GM23338 (cell line): ENCODE measurements at regions not wholly inside any gene's neighbourhood (a gene's known extent, or its start where the extent isn't known, plus 50 kb on each side); places are given as distances from the start of the nearest gene placed in this dataset.
"Not testable (repeated sequence)": the region's sequence is repeated elsewhere in the genome, so short reads cannot be mapped to it uniquely, and the experiment has no call there.

ENCODE experiments used
- CREB1 ChIP-seq: fragments of 250-450 bp; sonication (Bioruptor Pico); IDR thresholded peaks from 2 replicates; pipeline ENCODE4 v1.5.0; 2020; ENCODE audit warnings: low read depth, mild to moderate bottlenecking, moderate library complexity
- EZH2phosphoT487 ChIP-seq: fragments of 200-600 bp; sonication (generic); IDR thresholded peaks from one replicate; pipeline ENCODE4 v1.8.1; 2018; ENCODE audit warnings: antibody characterized with exemption; ENCODE audit not compliant: unreplicated experiment
- POLR2AphosphoS5 ChIP-seq: IDR thresholded peaks from 2 replicates; pipeline ENCODE4 v1.6.1; 2016; ENCODE audit warnings: antibody characterized with exemption, low read depth
- TF ChIP-seq, protein P1 (sequence below), 2 experiments: fragments of 200-600 bp in 1 of 2; sonication (generic) in 1 of 2; conservative IDR thresholded peaks; 2 replicates each; pipeline versions ENCODE4 v1.5.1 to v1.6.1; 2016 to 2017; ENCODE audit warnings: antibody characterized with exemption in 2 of 2, low read depth in 2 of 2, mild to moderate bottlenecking in 2 of 2, moderate library complexity in 1 of 2

DNA sequence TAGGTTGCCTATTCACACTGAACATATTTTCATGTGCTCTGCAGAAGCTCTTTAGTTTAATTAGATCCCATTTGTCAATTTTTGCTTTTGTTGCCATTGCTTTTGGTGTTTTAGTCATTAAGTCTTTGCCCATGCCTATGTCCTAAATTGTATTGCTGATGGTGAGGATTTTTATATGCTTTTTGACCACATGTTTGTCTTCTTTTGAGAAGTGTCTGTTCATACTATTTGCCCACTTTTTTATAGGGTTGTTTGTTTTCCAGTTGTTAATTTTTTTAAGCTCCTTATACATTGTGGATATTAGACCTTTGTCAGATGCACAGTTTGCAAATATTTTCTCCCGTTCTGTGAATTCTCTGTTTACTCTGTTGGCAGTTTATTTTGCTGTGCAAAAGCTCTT is 84.5 kb upstream of the LRIF1 start:
- TF ChIP-seq, protein P1, sequence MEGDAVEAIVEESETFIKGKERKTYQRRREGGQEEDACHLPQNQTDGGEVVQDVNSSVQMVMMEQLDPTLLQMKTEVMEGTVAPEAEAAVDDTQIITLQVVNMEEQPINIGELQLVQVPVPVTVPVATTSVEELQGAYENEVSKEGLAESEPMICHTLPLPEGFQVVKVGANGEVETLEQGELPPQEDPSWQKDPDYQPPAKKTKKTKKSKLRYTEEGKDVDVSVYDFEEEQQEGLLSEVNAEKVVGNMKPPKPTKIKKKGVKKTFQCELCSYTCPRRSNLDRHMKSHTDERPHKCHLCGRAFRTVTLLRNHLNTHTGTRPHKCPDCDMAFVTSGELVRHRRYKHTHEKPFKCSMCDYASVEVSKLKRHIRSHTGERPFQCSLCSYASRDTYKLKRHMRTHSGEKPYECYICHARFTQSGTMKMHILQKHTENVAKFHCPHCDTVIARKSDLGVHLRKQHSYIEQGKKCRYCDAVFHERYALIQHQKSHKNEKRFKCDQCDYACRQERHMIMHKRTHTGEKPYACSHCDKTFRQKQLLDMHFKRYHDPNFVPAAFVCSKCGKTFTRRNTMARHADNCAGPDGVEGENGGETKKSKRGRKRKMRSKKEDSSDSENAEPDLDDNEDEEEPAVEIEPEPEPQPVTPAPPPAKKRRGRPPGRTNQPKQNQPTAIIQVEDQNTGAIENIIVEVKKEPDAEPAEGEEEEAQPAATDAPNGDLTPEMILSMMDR (conservative IDR thresholded peaks at IDR 0.05; ENCODE audit: low read depth in 2 of 2): not testable (repeated sequence)
- not testable (repeated sequence) for TF ChIP-seq POLR2AphosphoS5; CREB1 (CRISPR knock-in tag); EZH2phosphoT487
